Neural progenitor cell (in vitro differentiated cells): ENCODE measurements at regions not wholly inside any gene's neighbourhood (a gene's known extent, or its start where the extent isn't known, plus 50 kb on each side); places are given as distances from the start of the nearest gene placed in this dataset.

Source experiments
- CTCF ChIP-seq: fragments of 200-600 bp; sonication (generic); IDR thresholded peaks from 2 replicates; pipeline ENCODE4 v1.5.1; 2017; ENCODE audit warnings: antibody characterized with exemption, mild to moderate bottlenecking
- EZH2 ChIP-seq: fragments of 200-600 bp; sonication (generic); IDR thresholded peaks from 2 replicates; pipeline ENCODE4 v1.6.1; 2017; ENCODE audit warnings: antibody characterized with exemption, mild to moderate bottlenecking, moderate library complexity

- TF ChIP-seq CTCF (no peak), EZH2 (no peak)
Observed at GRCh38 chr10:21217748-21218367, 307.6 kb downstream of the SKIDA1 start.
